GM12878 (cell line): ENCODE measurements at regions not wholly inside any gene's neighbourhood (a gene's known extent, or its start where the extent isn't known, plus 50 kb on each side); places are given as distances from the start of the nearest gene placed in this dataset.

Source experiments
- ATAC-seq: fragments of 200-7000 bp; cut with Tn5 transposase; 3 replicates; pipeline ENCODE4 v1.9.1; 2020; ENCODE audit warnings: mild to moderate bottlenecking, moderate library complexity
- BruUV-seq: library from RNA; stranded (reverse); fragments of 400-500 nt; replicated peaks from 2 replicates; lab custom pipeline; 2021; lab: Mats Ljungman, UMichigan
- CTCF ChIA-PET: fragments of 300-600 bp; sonication (Branson Sonifier 250); formaldehyde crosslinking; extraction: SDS; loops from one replicate; lab custom pipeline; 2021; ENCODE audit warnings: inconsistent platforms; lab: Yijun Ruan, JAX
- POLR2A ChIA-PET: fragments of 350-600 bp; formaldehyde crosslinking; extraction: SDS; loops from one replicate; lab custom pipeline; 2021; ENCODE audit warnings: inconsistent platforms; lab: Charles Lee
- RAD21 ChIA-PET: fragments of 300-600 bp; sonication (Branson Sonifier 250); formaldehyde crosslinking; loops from one replicate; lab custom pipeline; 2023; ENCODE audit warnings: antibody characterized with exemption; ENCODE audit not compliant: unreplicated experiment; lab: Charles Lee
- SMC1A ChIA-PET: fragments of 300-600 bp; sonication (Branson Sonifier 250); formaldehyde crosslinking; loops from one replicate; lab custom pipeline; 2023; ENCODE audit not compliant: unreplicated experiment, uncharacterized antibody; lab: Charles Lee
- DNase-seq: peaks from one replicate; pipeline ENCODE4 v3.0.0-alpha.2; 2011; ENCODE audit warnings: low read depth, low spot score
- FAIRE-seq: peaks from 3 replicates; lab custom pipeline; 2011; peaks lifted over from hg19 to GRCh38; lab: Jason Lieb, UNC
- H2AFZ ChIP-seq: 2 replicates; pipeline ENCODE4 v1.6.0; 2011; ENCODE audit warnings: low read depth, low read length, control low read depth; ENCODE audit not compliant: control insufficient read depth
- H3K27ac ChIP-seq: 2 replicates; pipeline ENCODE4 v1.5.1; 2011; ENCODE audit warnings: control low read depth; ENCODE audit not compliant: control insufficient read depth, insufficient read depth
- H3K27me3 ChIP-seq, 2 experiments: replicated peaks in 1 of 2; 2 replicates each; pipeline versions ENCODE4 v1.6.0 to v1.6.1; 2011; ENCODE audit warnings: low read length in 1 of 2; ENCODE audit not compliant: control insufficient read depth in 2 of 2, insufficient read depth in 2 of 2
- H3K36me3 ChIP-seq, 2 experiments: 2 replicates each; pipeline ENCODE4 v1.5.1; 2011; ENCODE audit warnings: low read length in 1 of 2; ENCODE audit not compliant: control insufficient read depth in 2 of 2, insufficient read depth in 2 of 2
- H3K4me1 ChIP-seq: 2 replicates; pipeline ENCODE4 v1.6.1; 2011; ENCODE audit warnings: mild to moderate bottlenecking, low read length, moderate library complexity, mixed read lengths; ENCODE audit not compliant: control insufficient read depth, insufficient read depth
- H3K4me2 ChIP-seq: 2 replicates; pipeline ENCODE4 v1.6.0; 2011; ENCODE audit warnings: control low read depth; ENCODE audit not compliant: control insufficient read depth, insufficient read depth
- H3K4me3 ChIP-seq: fragments of 200-600 bp; sonication (generic); 2 replicates; pipeline ENCODE4 v1.5.1; 2016
- H3K79me2 ChIP-seq: 2 replicates; pipeline ENCODE4 v1.6.0; 2011; ENCODE audit warnings: low read length; ENCODE audit not compliant: control insufficient read depth, insufficient read depth
- H3K9ac ChIP-seq: 2 replicates; pipeline ENCODE4 v1.8.0; 2011; ENCODE audit warnings: low read length, control low read depth, mixed read lengths; ENCODE audit not compliant: control insufficient read depth, insufficient read depth
- H3K9me3 ChIP-seq: replicated peaks from 3 replicates; pipeline ENCODE4 v1.5.1; 2011; ENCODE audit warnings: mild to moderate bottlenecking, low read length; ENCODE audit not compliant: control insufficient read depth, insufficient read depth
- H4K20me1 ChIP-seq: 2 replicates; pipeline ENCODE4 v1.6.0; 2011; ENCODE audit not compliant: control insufficient read depth, insufficient read depth
- ATF2 ChIP-seq: IDR thresholded peaks from 2 replicates; pipeline ENCODE4 v1.6.1; 2012; ENCODE audit warnings: low read length, inconsistent platforms
- BMI1 ChIP-seq: fragments of 450-650 bp; IDR thresholded peaks from 2 replicates; pipeline ENCODE4 v1.6.1; 2016; ENCODE audit warnings: mild to moderate bottlenecking, moderate library complexity, borderline replicate concordance
- CHD1 ChIP-seq: IDR thresholded peaks from 2 replicates; pipeline ENCODE4 v1.6.1; 2012; ENCODE audit warnings: low read depth, low read length, improper control_type of control experiment
- ELK1 ChIP-seq: IDR thresholded peaks from 2 replicates; pipeline ENCODE4 v1.6.1; 2012; ENCODE audit warnings: low read depth, low read length, improper control_type of control experiment
- GATAD2B ChIP-seq: fragments of 450-650 bp; conservative IDR thresholded peaks from 2 replicates; pipeline ENCODE4 v1.6.1; 2017; ENCODE audit warnings: low read depth, mild to moderate bottlenecking, moderate library complexity
- KDM1A ChIP-seq: fragments of 200-600 bp; sonication (generic); IDR thresholded peaks from 2 replicates; pipeline ENCODE4 v1.6.1; 2016; ENCODE audit warnings: borderline replicate concordance
- KLF5 ChIP-seq: fragments of 450-650 bp; IDR thresholded peaks from 2 replicates; pipeline ENCODE4 v1.6.1; 2014; ENCODE audit warnings: mild to moderate bottlenecking; ENCODE audit not compliant: partially characterized antibody
- MEF2B ChIP-seq: fragments of 450-650 bp; IDR thresholded peaks from 2 replicates; pipeline ENCODE4 v1.6.1; 2018; ENCODE audit warnings: mild to moderate bottlenecking, moderate library complexity; ENCODE audit not compliant: partially characterized antibody, poor library complexity, severe bottlenecking
- MYB ChIP-seq: fragments of 150-350 bp; IDR thresholded peaks from 2 replicates; pipeline ENCODE4 v1.6.1; 2014; ENCODE audit warnings: mild to moderate bottlenecking, low read depth, low read length, borderline replicate concordance
- NBN ChIP-seq: fragments of 450-650 bp; IDR thresholded peaks from 2 replicates; pipeline ENCODE4 v1.6.1; 2016
- NR2C1 ChIP-seq: fragments of 450-650 bp; IDR thresholded peaks from 2 replicates; pipeline ENCODE4 v1.6.1; 2017; ENCODE audit warnings: antibody characterized with exemption, mild to moderate bottlenecking, moderate library complexity
- PAX8 ChIP-seq: fragments of 450-650 bp; IDR thresholded peaks from 2 replicates; pipeline ENCODE4 v1.6.1; 2017; ENCODE audit warnings: mild to moderate bottlenecking, moderate library complexity
- POLR2A ChIP-seq: IDR thresholded peaks from 2 replicates; pipeline ENCODE4 v1.6.1; 2011; ENCODE audit warnings: low read depth, mild to moderate bottlenecking, low read length
- REST ChIP-seq: IDR thresholded peaks from 2 replicates; pipeline ENCODE4 v1.6.1; 2012; ENCODE audit warnings: mild to moderate bottlenecking, low read depth, low read length
- RUNX3 ChIP-seq: IDR thresholded peaks from 2 replicates; pipeline ENCODE4 v1.6.1; 2012; ENCODE audit warnings: low read length, inconsistent platforms
- STAT1 ChIP-seq: fragments of 450-650 bp; conservative IDR thresholded peaks from 2 replicates; pipeline ENCODE4 v1.6.1; 2014; ENCODE audit warnings: antibody characterized with exemption, mild to moderate bottlenecking
- USF1 ChIP-seq: IDR thresholded peaks from 2 replicates; pipeline ENCODE4 v1.6.1; 2011; ENCODE audit warnings: borderline replicate concordance, low read depth, mild to moderate bottlenecking, moderate library complexity, mixed read lengths, low read length; ENCODE audit not compliant: insufficient read depth; ENCODE audit errors: extremely low read length
- ZBED1 ChIP-seq: IDR thresholded peaks from 2 replicates; pipeline ENCODE4 v1.6.1; 2016; ENCODE audit warnings: borderline replicate concordance
- ZNF217 ChIP-seq: fragments of 450-650 bp; IDR thresholded peaks from 2 replicates; pipeline ENCODE4 v1.6.1; 2017; ENCODE audit warnings: antibody characterized with exemption, mild to moderate bottlenecking
- WGBS: methylation state at CpG from one replicate; pipeline ENCODE4 v1.1.6; 2016; ENCODE audit warnings: low lambda C conversion rate; ENCODE audit not compliant: insufficient replicate concordance, insufficient coverage; ENCODE audit errors: missing lambda C conversion rate; 5-methylcytosine and 5-hydroxymethylcytosine counted together
- in situ Hi-C: fragments of 300-500 bp; cut with MboI; formaldehyde crosslinking; loops from 9 replicates; pipeline ENCODE4 v1.14.3; 2018; ENCODE audit warnings: mixed read lengths
- intact Hi-C: fragments of 100-400 bp; cut with micrococcal nuclease; formaldehyde crosslinking; loops from one replicate; pipeline ENCODE4 v1.14.2; 2022; ENCODE audit not compliant: unreplicated experiment

- Histone ChIP-seq H4K20me1 (no peaks in the 10 kb centered on the region), H3K79me2 (no peaks in the 10 kb centered on the region), H3K27ac (no peak overlapping the region), H3K27me3 (peaks cover 0 to 2% of the 10 kb centered on the region in 2 experiments; a peak in 3 of 4 replicates), H2AFZ (no peak overlapping the region), H3K4me3 (no peak overlapping the region), H3K4me2 (no peak overlapping the region), H3K4me1 (no peaks in the 10 kb centered on the region), H3K36me3 (no peaks in the 10 kb centered on the region), H3K9me3 (no peaks in the 10 kb centered on the region), H3K9ac (no peak overlapping the region)
- no TSS peak for BruUV-seq
- ATAC-seq (no peak), DNase-seq (no peak), FAIRE-seq (no peak)
- ChIA-PET CTCF (no interaction called here), POLR2A (no interaction called here), RAD21 (no interaction called here), SMC1A (no interaction called here)
- in situ Hi-C loops (no loop called here), intact Hi-C loops (no loop called here)
- TF ChIP-seq ELK1 (no peak), USF1 (no peak), RUNX3 (no peak), STAT1 (no peak), NR2C1 (no peak), REST (no peak), ATF2 (no peak), PAX8 (no peak), BMI1 (no peak), MYB (no peak), CHD1 (no peak), POLR2A (no peak), NBN (no peak), KDM1A (no peak), ZBED1 (no peak), KLF5 (no peak), GATAD2B (no peak), ZNF217 (no peak), MEF2B (no peak)
- WGBS: 64% methylated on average over 11 of the region's 17 CpGs
These were observed 53.1 kb upstream of the FBRSL1 start for GRCh38 chr12:132436791-132437251.
